H1 (cell line): ENCODE measurements at regions not wholly inside any gene's neighbourhood (a gene's known extent, or its start where the extent isn't known, plus 50 kb on each side); places are given as distances from the start of the nearest gene placed in this dataset.

Experiments
- CHD2 ChIP-seq: IDR thresholded peaks from 2 replicates; pipeline ENCODE4 v1.6.1; 2012; ENCODE audit warnings: low read length, improper control_type of control experiment
- CTCF ChIP-seq, 3 experiments: IDR thresholded peaks; 1 replicate in 2 of 3; 2 replicates in 1 of 3; pipeline versions ENCODE4 v1.5.1 to v1.6.1; 2011; ENCODE audit warnings: low read length in 3 of 3, mild to moderate bottlenecking in 3 of 3, inconsistent platforms in 2 of 3, low read depth in 1 of 3, moderate library complexity in 1 of 3; ENCODE audit not compliant: insufficient read depth in 1 of 3; ENCODE audit errors: control extremely low read depth in 1 of 3
- EGR1 ChIP-seq: IDR thresholded peaks from 2 replicates; pipeline ENCODE4 v1.6.1; 2011; ENCODE audit warnings: low read depth, low read length, borderline replicate concordance
- SP2 ChIP-seq: IDR thresholded peaks from 2 replicates; pipeline ENCODE4 v1.6.1; 2012; ENCODE audit warnings: mild to moderate bottlenecking, low read length, inconsistent platforms
- USF2 ChIP-seq: IDR thresholded peaks from 2 replicates; pipeline ENCODE4 v1.6.1; 2011; ENCODE audit warnings: low read length, improper control_type of control experiment
- ZNF274 ChIP-seq: IDR thresholded peaks from 2 replicates; pipeline ENCODE4 v1.7.0; 2012; ENCODE audit warnings: low read length, borderline replicate concordance; ENCODE audit errors: extremely low read depth

- TF ChIP-seq EGR1 (no peak), CHD2 (no peak), ZNF274 (no peak), CTCF (IDR thresholded peaks at IDR 0.05; ENCODE audit: control extremely low read depth in 1 of 3, insufficient read depth in 1 of 3, low read depth in 1 of 3, low read length in 3 of 3) (no peak), SP2 (no peak), USF2 (no peak)
Observed at GRCh38 chr7:79593866-79594301, 140.4 kb upstream of the MAGI2 start.
